K562 (cell line): ENCODE measurements at regions not wholly inside any gene's neighbourhood (a gene's known extent, or its start where the extent isn't known, plus 50 kb on each side); places are given as distances from the start of the nearest gene placed in this dataset.

ENCODE experiments used
- ATAC-seq: fragments of 200-7000 bp; cut with Tn5 transposase; 3 replicates; pipeline ENCODE4 v1.9.1; 2020; ENCODE audit warnings: moderate library complexity
- BruUV-seq: library from RNA; stranded (reverse); fragments of 400-500 nt; replicated peaks from 2 replicates; lab custom pipeline; 2021; lab: Mats Ljungman, UMichigan
- CTCF ChIA-PET: fragments of 300-600 bp; formaldehyde crosslinking; extraction: SDS; loops from one replicate; lab custom pipeline; 2021; ENCODE audit warnings: low intra/inter-chr PET ratio; lab: Yijun Ruan, JAX
- POLR2A ChIA-PET: fragments of 300-600, 350-650 bp; sonication (Branson Sonifier 250); formaldehyde crosslinking; extraction: SDS; loops from one replicate; lab custom pipeline; 2021; ENCODE audit warnings: antibody characterized with exemption, inconsistent platforms; lab: Yijun Ruan, JAX
- DNase-seq, 4 experiments: peaks; one replicate each; pipeline versions ENCODE4 v3.0.0 to v3.0.0-alpha.2; 2011 to 2018; ENCODE audit warnings: low spot score in 3 of 4, mixed read lengths in 3 of 4; ENCODE audit errors: extremely low read depth in 1 of 4
- FAIRE-seq: peaks from 2 replicates; lab custom pipeline; 2011; peaks lifted over from hg19 to GRCh38; lab: Jason Lieb, UNC
- H2AFZ ChIP-seq: 2 replicates; pipeline ENCODE4 v1.6.0; 2011; ENCODE audit warnings: low read depth, low read length, control low read depth, inconsistent platforms
- H3K27ac ChIP-seq: fragments of 200-600 bp; 3 replicates; pipeline ENCODE4 v1.8.0; 2011; ENCODE audit warnings: low read depth, mild to moderate bottlenecking, control low read depth, inconsistent platforms, low read length, moderate library complexity, mixed read lengths; ENCODE audit errors: extremely low read depth
- H3K27me3 ChIP-seq, 2 experiments: fragments of 300-600 bp in 1 of 2; 2 replicates in 1 of 2; 3 replicates in 1 of 2; pipeline versions ENCODE4 v1.6.0 to v1.8.0; 2011; ENCODE audit warnings: inconsistent platforms in 2 of 2, low read length in 2 of 2, mild to moderate bottlenecking in 1 of 2, mixed read lengths in 1 of 2, moderate library complexity in 1 of 2; ENCODE audit not compliant: control insufficient read depth in 2 of 2, insufficient read depth in 2 of 2
- H3K36me3 ChIP-seq: fragments of 300-600 bp; 3 replicates; pipeline ENCODE4 v1.8.0; 2011; ENCODE audit warnings: mild to moderate bottlenecking, low read length, inconsistent platforms; ENCODE audit not compliant: control insufficient read depth, insufficient read depth
- H3K4me1 ChIP-seq, 2 experiments: fragments of 200-600 bp in 1 of 2; replicated peaks in 1 of 2; 2 replicates in 1 of 2; 3 replicates in 1 of 2; pipeline versions ENCODE4 v1.5.1 to v1.8.0; 2011; ENCODE audit warnings: inconsistent platforms in 2 of 2, low read length in 2 of 2, mild to moderate bottlenecking in 1 of 2, mixed read lengths in 1 of 2, moderate library complexity in 1 of 2; ENCODE audit not compliant: control insufficient read depth in 2 of 2, insufficient read depth in 2 of 2
- H3K4me2 ChIP-seq: 2 replicates; pipeline ENCODE4 v1.6.1; 2011; ENCODE audit warnings: low read length, control low read depth, inconsistent platforms, mixed read lengths; ENCODE audit not compliant: insufficient read depth
- H3K4me3 ChIP-seq: fragments of 200-600 bp; sonication (generic), shearing (Covaris generic); 2 replicates; pipeline ENCODE4 v1.5.1; 2016; ENCODE audit warnings: control low read depth, inconsistent platforms
- H3K79me2 ChIP-seq: fragments of 200-600 bp; 3 replicates; pipeline ENCODE4 v1.8.0; 2011; ENCODE audit warnings: low read length, inconsistent platforms; ENCODE audit not compliant: control insufficient read depth, insufficient read depth
- H3K9ac ChIP-seq, 2 experiments: 2 replicates each; pipeline versions ENCODE4 v1.6.0 to v1.6.1; 2011; ENCODE audit warnings: low read depth in 2 of 2, low read length in 2 of 2, control low read depth in 1 of 2, inconsistent platforms in 1 of 2, mild to moderate bottlenecking in 1 of 2, mixed read lengths in 1 of 2; ENCODE audit not compliant: insufficient read depth in 1 of 2
- H3K9me1 ChIP-seq: one replicate; pipeline ENCODE4 v1.6.0; 2011; ENCODE audit warnings: inconsistent platforms, mild to moderate bottlenecking, low read length, moderate library complexity; ENCODE audit not compliant: control insufficient read depth, insufficient read depth
- H3K9me3 ChIP-seq: replicated peaks from 2 replicates; pipeline ENCODE4 v1.5.1; 2011; ENCODE audit warnings: low read depth, low read length, inconsistent platforms; ENCODE audit not compliant: control insufficient read depth, insufficient read depth
- H4K20me1 ChIP-seq: replicated peaks from 2 replicates; pipeline ENCODE4 v1.6.1; 2011; ENCODE audit warnings: low read length, inconsistent platforms, mixed read lengths; ENCODE audit not compliant: control insufficient read depth, insufficient read depth
- ARID2 ChIP-seq: fragments of 450-650 bp; IDR thresholded peaks from 2 replicates; pipeline ENCODE4 v1.6.1; 2017; ENCODE audit warnings: antibody characterized with exemption, mild to moderate bottlenecking
- CEBPB ChIP-seq: fragments of 450-650 bp; IDR thresholded peaks from 2 replicates; pipeline ENCODE4 v1.6.1; 2016; ENCODE audit warnings: missing genetic modification characterization, missing compliant biosample characterization
- CREBBP ChIP-seq: IDR thresholded peaks from one replicate; pipeline ENCODE4 v1.6.1; 2012; ENCODE audit warnings: low read depth, mild to moderate bottlenecking, control low read depth, inconsistent platforms, low read length
- HDAC6 ChIP-seq: IDR thresholded peaks from 2 replicates; pipeline ENCODE4 v1.6.1; 2012; ENCODE audit warnings: low read depth, mild to moderate bottlenecking, control low read depth, inconsistent platforms, low read length, moderate library complexity
- HIVEP1 ChIP-seq: fragments of 250-450 bp; sonication (Bioruptor Pico); IDR thresholded peaks from 2 replicates; pipeline ENCODE4 v1.4.0; 2020; ENCODE audit warnings: mild to moderate bottlenecking
- IRF2 ChIP-seq: sonication (generic); formaldehyde crosslinking; IDR thresholded peaks from 2 replicates; pipeline ENCODE4 v1.8.1; 2022; ENCODE audit warnings: mild to moderate bottlenecking, missing genetic modification reagents
- NFIX ChIP-seq: fragments of 250-450 bp; sonication (Bioruptor Pico); IDR thresholded peaks from 2 replicates; pipeline ENCODE4 v1.4.0; 2020; ENCODE audit warnings: low read depth, mild to moderate bottlenecking, moderate library complexity
- NR2F6 ChIP-seq: fragments of 450-650 bp; formaldehyde crosslinking; IDR thresholded peaks from 2 replicates; pipeline ENCODE4 v1.4.0; 2020; ENCODE audit warnings: mild to moderate bottlenecking
- PHTF2 ChIP-seq: fragments of 250-450 bp; sonication (Bioruptor Pico); IDR thresholded peaks from 2 replicates; pipeline ENCODE4 v1.5.0; 2021; ENCODE audit warnings: mild to moderate bottlenecking
- RBM25 ChIP-seq: fragments of 200-400 bp; formaldehyde crosslinking; IDR thresholded peaks from 2 replicates; pipeline ENCODE4 v1.6.1; 2018; ENCODE audit warnings: low read length, low read depth, moderate library complexity; ENCODE audit not compliant: severe bottlenecking
- TSC22D4 ChIP-seq: fragments of 450-650 bp; IDR thresholded peaks from 2 replicates; pipeline ENCODE4 v1.6.1; 2016; ENCODE audit warnings: missing genetic modification characterization, missing biosample characterization, control low read depth
- ZNF133 ChIP-seq: fragments of 250-450 bp; sonication (Bioruptor Pico); IDR thresholded peaks from 2 replicates; pipeline ENCODE4 v1.4.0; 2020; ENCODE audit warnings: mild to moderate bottlenecking
- ZNF174 ChIP-seq: fragments of 250-450 bp; sonication (Bioruptor Pico); IDR thresholded peaks from 2 replicates; pipeline ENCODE4 v1.4.0; 2020; ENCODE audit warnings: mild to moderate bottlenecking
- ZNF586 ChIP-seq: fragments of 450-650 bp; formaldehyde crosslinking; conservative IDR thresholded peaks from 2 replicates; pipeline ENCODE4 v1.4.0; 2020; ENCODE audit warnings: mild to moderate bottlenecking, moderate library complexity
- WGBS: fragments of 100-300 bp; shearing (Covaris generic); methylation state at CpG from one replicate; pipeline ENCODE4 v1.1.6; 2016; ENCODE audit warnings: low coverage, mixed read lengths; ENCODE audit not compliant: insufficient coverage; ENCODE audit errors: missing lambda C conversion rate; 5-methylcytosine and 5-hydroxymethylcytosine counted together
- in situ Hi-C: fragments of 300-500 bp; cut with MboI; formaldehyde crosslinking; loops from 4 replicates; pipeline ENCODE4 v1.15.0; 2018; ENCODE audit warnings: inconsistent platforms, mixed read lengths
- intact Hi-C: fragments of 100-400 bp; cut with micrococcal nuclease; formaldehyde crosslinking; loops from 2 replicates; pipeline ENCODE4 v1.14.2; 2022
- TF ChIP-seq, protein P1 (sequence below): fragments of 450-650 bp; IDR thresholded peaks from 2 replicates; pipeline ENCODE4 v1.6.1; 2017; ENCODE audit warnings: mild to moderate bottlenecking, moderate library complexity
- TF ChIP-seq, protein P2 (sequence below): sonication (generic); formaldehyde crosslinking; IDR thresholded peaks from 2 replicates; pipeline ENCODE4 v1.8.0; 2022; ENCODE audit warnings: mild to moderate bottlenecking, missing genetic modification reagents
- TF ChIP-seq, protein P3 (sequence below): fragments of 450-650 bp; conservative IDR thresholded peaks from 2 replicates; pipeline ENCODE4 v1.6.1; 2016; ENCODE audit warnings: missing genetic modification characterization, low read depth, mild to moderate bottlenecking, control low read depth, missing compliant biosample characterization
- TF ChIP-seq, protein P4 (sequence below), 3 experiments: IDR thresholded peaks in 2 of 3; conservative IDR thresholded peaks in 1 of 3; 2 replicates each; pipeline ENCODE4 v1.5.1; 2011 to 2012; ENCODE audit warnings: low read length in 3 of 3, mild to moderate bottlenecking in 3 of 3, control low read depth in 2 of 3, improper control_type of control experiment in 1 of 3, inconsistent platforms in 1 of 3, low read depth in 1 of 3, mixed read lengths in 1 of 3, moderate library complexity in 1 of 3; ENCODE audit not compliant: insufficient read depth in 2 of 3

DNA sequence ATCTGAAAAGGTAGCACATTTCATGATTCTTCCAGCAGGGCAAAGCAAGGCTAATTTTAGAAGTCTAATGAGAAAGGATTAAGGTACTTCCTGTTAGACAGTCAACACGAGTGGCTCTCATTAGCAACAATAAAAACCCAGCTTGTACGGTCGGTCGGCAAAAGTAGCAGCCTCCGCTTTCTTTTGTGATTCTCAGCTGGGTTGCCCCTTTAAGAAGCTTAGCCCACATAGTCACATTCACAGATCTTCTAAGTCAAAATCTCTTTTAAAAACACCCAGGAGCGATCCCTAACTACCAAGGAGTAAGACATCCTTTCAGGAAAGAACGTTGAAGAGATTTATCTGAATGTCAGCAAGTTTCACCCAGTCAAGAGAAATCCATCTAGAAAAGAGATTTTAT is 684.8 kb downstream of the DIAPH3 start:
- Histone ChIP-seq H3K27ac (no peak overlapping the region), H3K4me1 (no peaks in the 10 kb centered on the region; a peak in 1 of 5 replicates), H3K9me3 (no peaks in the 10 kb centered on the region), H3K9me1 (no peaks in the 10 kb centered on the region), H3K27me3 (no peaks in the 10 kb centered on the region; a peak in 2 of 5 replicates), H3K4me3 (no peak overlapping the region), H3K4me2 (no peak overlapping the region), H3K9ac (no peak overlapping the region), H4K20me1 (no peaks in the 10 kb centered on the region), H3K36me3 (no peaks in the 10 kb centered on the region), H3K79me2 (no peaks in the 10 kb centered on the region), H2AFZ (no peak overlapping the region)
- POLR2A ChIA-PET = no interaction called here
- DNase-seq (no peak), ATAC-seq (no peak), FAIRE-seq (no peak)
- no TSS peak for BruUV-seq
- in situ Hi-C loops (no loop called here), intact Hi-C loops (no loop called here)
- CTCF ChIA-PET = no interaction called here
- 6% methylated on average over 6 of the region's 7 CpGs for WGBS
- TF ChIP-seq, protein P1, sequence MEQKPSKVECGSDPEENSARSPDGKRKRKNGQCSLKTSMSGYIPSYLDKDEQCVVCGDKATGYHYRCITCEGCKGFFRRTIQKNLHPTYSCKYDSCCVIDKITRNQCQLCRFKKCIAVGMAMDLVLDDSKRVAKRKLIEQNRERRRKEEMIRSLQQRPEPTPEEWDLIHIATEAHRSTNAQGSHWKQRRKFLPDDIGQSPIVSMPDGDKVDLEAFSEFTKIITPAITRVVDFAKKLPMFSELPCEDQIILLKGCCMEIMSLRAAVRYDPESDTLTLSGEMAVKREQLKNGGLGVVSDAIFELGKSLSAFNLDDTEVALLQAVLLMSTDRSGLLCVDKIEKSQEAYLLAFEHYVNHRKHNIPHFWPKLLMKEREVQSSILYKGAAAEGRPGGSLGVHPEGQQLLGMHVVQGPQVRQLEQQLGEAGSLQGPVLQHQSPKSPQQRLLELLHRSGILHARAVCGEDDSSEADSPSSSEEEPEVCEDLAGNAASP = no peak
- TF ChIP-seq, protein P2, sequence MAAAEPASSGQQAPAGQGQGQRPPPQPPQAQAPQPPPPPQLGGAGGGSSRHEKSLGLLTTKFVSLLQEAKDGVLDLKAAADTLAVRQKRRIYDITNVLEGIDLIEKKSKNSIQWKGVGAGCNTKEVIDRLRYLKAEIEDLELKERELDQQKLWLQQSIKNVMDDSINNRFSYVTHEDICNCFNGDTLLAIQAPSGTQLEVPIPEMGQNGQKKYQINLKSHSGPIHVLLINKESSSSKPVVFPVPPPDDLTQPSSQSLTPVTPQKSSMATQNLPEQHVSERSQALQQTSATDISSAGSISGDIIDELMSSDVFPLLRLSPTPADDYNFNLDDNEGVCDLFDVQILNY (CRISPR knock-in tag) = no peak
- no peak for TF ChIP-seq ZNF586
- TF ChIP-seq IRF2 = no peak
- TF ChIP-seq RBM25 = no peak
- TF ChIP-seq NFIX (CRISPR knock-in tag) = no peak
- TF ChIP-seq CREBBP = no peak
- no peak for TF ChIP-seq TSC22D4 (tag)
- no peak for TF ChIP-seq ZNF133
- TF ChIP-seq HIVEP1 (CRISPR knock-in tag) = no peak
- TF ChIP-seq, protein P3, sequence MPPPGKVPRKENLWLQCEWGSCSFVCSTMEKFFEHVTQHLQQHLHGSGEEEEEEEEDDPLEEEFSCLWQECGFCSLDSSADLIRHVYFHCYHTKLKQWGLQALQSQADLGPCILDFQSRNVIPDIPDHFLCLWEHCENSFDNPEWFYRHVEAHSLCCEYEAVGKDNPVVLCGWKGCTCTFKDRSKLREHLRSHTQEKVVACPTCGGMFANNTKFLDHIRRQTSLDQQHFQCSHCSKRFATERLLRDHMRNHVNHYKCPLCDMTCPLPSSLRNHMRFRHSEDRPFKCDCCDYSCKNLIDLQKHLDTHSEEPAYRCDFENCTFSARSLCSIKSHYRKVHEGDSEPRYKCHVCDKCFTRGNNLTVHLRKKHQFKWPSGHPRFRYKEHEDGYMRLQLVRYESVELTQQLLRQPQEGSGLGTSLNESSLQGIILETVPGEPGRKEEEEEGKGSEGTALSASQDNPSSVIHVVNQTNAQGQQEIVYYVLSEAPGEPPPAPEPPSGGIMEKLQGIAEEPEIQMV (tag) = no peak
- no peak for TF ChIP-seq CEBPB (tag)
- no peak for TF ChIP-seq ARID2
- no peak for TF ChIP-seq HDAC6
- TF ChIP-seq, protein P4, sequence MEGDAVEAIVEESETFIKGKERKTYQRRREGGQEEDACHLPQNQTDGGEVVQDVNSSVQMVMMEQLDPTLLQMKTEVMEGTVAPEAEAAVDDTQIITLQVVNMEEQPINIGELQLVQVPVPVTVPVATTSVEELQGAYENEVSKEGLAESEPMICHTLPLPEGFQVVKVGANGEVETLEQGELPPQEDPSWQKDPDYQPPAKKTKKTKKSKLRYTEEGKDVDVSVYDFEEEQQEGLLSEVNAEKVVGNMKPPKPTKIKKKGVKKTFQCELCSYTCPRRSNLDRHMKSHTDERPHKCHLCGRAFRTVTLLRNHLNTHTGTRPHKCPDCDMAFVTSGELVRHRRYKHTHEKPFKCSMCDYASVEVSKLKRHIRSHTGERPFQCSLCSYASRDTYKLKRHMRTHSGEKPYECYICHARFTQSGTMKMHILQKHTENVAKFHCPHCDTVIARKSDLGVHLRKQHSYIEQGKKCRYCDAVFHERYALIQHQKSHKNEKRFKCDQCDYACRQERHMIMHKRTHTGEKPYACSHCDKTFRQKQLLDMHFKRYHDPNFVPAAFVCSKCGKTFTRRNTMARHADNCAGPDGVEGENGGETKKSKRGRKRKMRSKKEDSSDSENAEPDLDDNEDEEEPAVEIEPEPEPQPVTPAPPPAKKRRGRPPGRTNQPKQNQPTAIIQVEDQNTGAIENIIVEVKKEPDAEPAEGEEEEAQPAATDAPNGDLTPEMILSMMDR (IDR thresholded peaks at IDR 0.05 in 2 of 3, conservative IDR thresholded peaks at IDR 0.05 in 1 of 3; ENCODE audit: insufficient read depth in 2 of 3, low read depth in 1 of 3, low read length in 3 of 3) = no peak
- no peak for TF ChIP-seq ZNF174 (CRISPR knock-in tag)
- TF ChIP-seq PHTF2 = no peak
- no peak for TF ChIP-seq NR2F6 (CRISPR knock-in tag)
